ENCODE measurements at regions not wholly inside any gene's neighbourhood (a gene's known extent, or its start where the extent isn't known, plus 50 kb on each side); places are given as distances from the start of the nearest gene placed in this dataset.
"Not testable (repeated sequence)": the region's sequence is repeated elsewhere in the genome, so short reads cannot be mapped to it uniquely, and the experiment has no call there.

GRCh38 chr15:66865622-66866611 is 163.9 kb downstream of the SMAD6 start:
- no peak for DNase-seq

- no peak for DNase-seq
These were observed 164.6 kb downstream of the SMAD6 start for GRCh38 chr15:66866656-66867055.

- DNase-seq = no peak
These were observed 166.9 kb downstream of the SMAD6 start for GRCh38 chr15:66868918-66869317.

- DNase-seq = no peak
These were observed 168.9 kb downstream of the SMAD6 start for GRCh38 chr15:66870880-66871388.

GRCh38 chr15:66872405-66872804 is 170.4 kb downstream of the SMAD6 start:
- no peak for DNase-seq

GRCh38 chr15:66873331-66873730 is 171.3 kb downstream of the SMAD6 start:
- not testable (repeated sequence) for DNase-seq

- no peak for DNase-seq
These were observed 171.8 kb downstream of the SMAD6 start for GRCh38 chr15:66873856-66874255.

GRCh38 chr15:66875588-66876420 is 173.8 kb downstream of the SMAD6 start:
- no peak for DNase-seq

- no peak for DNase-seq
These were observed 174.3 kb downstream of the SMAD6 start for GRCh38 chr15:66876421-66876730.

GRCh38 chr15:66876731-66877476 is 174.9 kb downstream of the SMAD6 start:
- DNase-seq = no peak

GRCh38 chr15:66877477-66878271 is 175.6 kb downstream of the SMAD6 start:
- DNase-seq = no peak

- DNase-seq = no peak
These were observed 176.7 kb downstream of the SMAD6 start for GRCh38 chr15:66878761-66879160.

- DNase-seq = no peak
These were observed 177.7 kb downstream of the SMAD6 start for GRCh38 chr15:66879531-66880368.

- no peak for DNase-seq
These were observed 178.5 kb downstream of the SMAD6 start for GRCh38 chr15:66880380-66881155.

GRCh38 chr15:66881173-66881905 is 179.3 kb downstream of the SMAD6 start:
- DNase-seq = no peak

- no peak for DNase-seq
These were observed 180.4 kb downstream of the SMAD6 start for GRCh38 chr15:66882251-66883020.

- no peak for DNase-seq
These were observed 181.4 kb downstream of the SMAD6 start for GRCh38 chr15:66883284-66883911.

GRCh38 chr15:66884115-66884622 is 181.2 kb upstream of the SMAD3 start:
- DNase-seq = no peak
